OCI-LY7 (cell line): ENCODE measurements at regions not wholly inside any gene's neighbourhood (a gene's known extent, or its start where the extent isn't known, plus 50 kb on each side); places are given as distances from the start of the nearest gene placed in this dataset.

Experiments used
- BruUV-seq: library from RNA; stranded (reverse); fragments of 400-500 nt; replicated peaks from 2 replicates; lab custom pipeline; 2021; lab: Mats Ljungman, UMichigan
- CTCF ChIA-PET: fragments of 300-600 bp; sonication (Branson Sonifier 250); formaldehyde crosslinking; loops from one replicate; lab custom pipeline; 2022; ENCODE audit warnings: antibody characterized with exemption; ENCODE audit not compliant: unreplicated experiment; lab: Charles Lee
- POLR2A ChIA-PET: fragments of 300-600 bp; sonication (Branson Sonifier 250); formaldehyde crosslinking; loops from one replicate; lab custom pipeline; 2022; ENCODE audit warnings: antibody characterized with exemption; lab: Charles Lee
- DNase-seq: peaks from one replicate; pipeline ENCODE4 v3.0.0-alpha.2; 2015; ENCODE audit warnings: low spot score
- H2AFZ ChIP-seq: fragments of 200-600 bp; sonication (generic), shearing (Covaris generic); 2 replicates; pipeline ENCODE4 v1.6.1; 2014; ENCODE audit warnings: mild to moderate bottlenecking, antibody characterized with exemption, low read length, moderate library complexity
- H3K27ac ChIP-seq: fragments of 200-600 bp; sonication (generic); 2 replicates; pipeline ENCODE4 v1.5.1; 2014; ENCODE audit warnings: mixed run types, low read depth, mild to moderate bottlenecking, moderate library complexity, low read length, inconsistent platforms; ENCODE audit not compliant: poor library complexity, severe bottlenecking
- H3K36me3 ChIP-seq: fragments of 200-600 bp; sonication (generic); 2 replicates; pipeline ENCODE4 v1.6.1; 2014; ENCODE audit warnings: mild to moderate bottlenecking, antibody characterized with exemption, low read length, moderate library complexity, mixed read lengths; ENCODE audit not compliant: insufficient read depth
- H3K4me1 ChIP-seq: fragments of 200-600 bp; sonication (generic); 2 replicates; pipeline ENCODE4 v1.5.1; 2014; ENCODE audit warnings: mild to moderate bottlenecking, low read length; ENCODE audit not compliant: insufficient read depth, poor library complexity, severe bottlenecking
- H3K4me2 ChIP-seq: fragments of 200-600 bp; sonication (generic); 2 replicates; pipeline ENCODE4 v1.6.1; 2014; ENCODE audit warnings: mild to moderate bottlenecking, low read length
- H3K4me3 ChIP-seq: fragments of 200-600 bp; sonication (generic); 2 replicates; pipeline ENCODE4 v1.5.1; 2014; ENCODE audit warnings: mild to moderate bottlenecking, low read depth, low read length; ENCODE audit not compliant: poor library complexity, severe bottlenecking
- H3K79me2 ChIP-seq: fragments of 200-600 bp; sonication (generic); 2 replicates; pipeline ENCODE4 v1.6.1; 2016; ENCODE audit warnings: low read depth, mild to moderate bottlenecking, low read length, moderate library complexity, mixed read lengths; ENCODE audit not compliant: insufficient read depth
- H3K9me2 ChIP-seq: fragments of 200-600 bp; sonication (generic); 2 replicates; pipeline ENCODE4 v1.6.1; 2016; ENCODE audit warnings: mild to moderate bottlenecking, low read length, mixed read lengths; ENCODE audit not compliant: insufficient read depth
- H3K9me3 ChIP-seq: fragments of 200-600 bp; sonication (generic); 2 replicates; pipeline ENCODE4 v1.6.1; 2014; ENCODE audit warnings: mild to moderate bottlenecking, mixed run types, low read length, mixed read lengths
- H4K20me1 ChIP-seq: fragments of 200-600 bp; sonication (generic); 2 replicates; pipeline ENCODE4 v1.6.1; 2014; ENCODE audit warnings: mild to moderate bottlenecking, antibody characterized with exemption, low read length, moderate library complexity, mixed read lengths; ENCODE audit not compliant: insufficient read depth
- EZH2phosphoT487 ChIP-seq: fragments of 200-600 bp; sonication (generic); IDR thresholded peaks from 2 replicates; pipeline ENCODE4 v1.6.1; 2018; ENCODE audit warnings: low read depth, borderline replicate concordance, mild to moderate bottlenecking, mixed run types, antibody characterized with exemption, low read length, moderate library complexity, mixed read lengths
- intact Hi-C: fragments of 100-400 bp; cut with micrococcal nuclease; formaldehyde crosslinking; loops from one replicate; pipeline ENCODE4 v1.10.0; 2022; ENCODE audit not compliant: unreplicated experiment
- TF ChIP-seq, protein P1 (sequence below): fragments of 200-600 bp; sonication (generic); conservative IDR thresholded peaks from 2 replicates; pipeline ENCODE4 v1.5.1; 2014; ENCODE audit warnings: mild to moderate bottlenecking, antibody characterized with exemption, low read length, moderate library complexity, mixed read lengths

GRCh38 chr9:91063471-91063870 lies 261.9 kb downstream of the SYK start:
- POLR2A ChIA-PET, result no interaction called here
- no peak for DNase-seq
- Histone ChIP-seq H3K4me1 (no peaks in the 10 kb centered on the region), H3K4me2 (no peak overlapping the region), H3K79me2 (no peaks in the 10 kb centered on the region), H3K9me2 (no peaks in the 10 kb centered on the region), H3K36me3 (no peaks in the 10 kb centered on the region), H3K9me3 (no peaks in the 10 kb centered on the region), H3K4me3 (no peak overlapping the region), H3K27ac (no peak overlapping the region), H4K20me1 (no peaks in the 10 kb centered on the region), H2AFZ (no peak overlapping the region)
- intact Hi-C loops, result no loop called here
- no TSS peak for BruUV-seq
- TF ChIP-seq EZH2phosphoT487, result no peak
- TF ChIP-seq, protein P1, sequence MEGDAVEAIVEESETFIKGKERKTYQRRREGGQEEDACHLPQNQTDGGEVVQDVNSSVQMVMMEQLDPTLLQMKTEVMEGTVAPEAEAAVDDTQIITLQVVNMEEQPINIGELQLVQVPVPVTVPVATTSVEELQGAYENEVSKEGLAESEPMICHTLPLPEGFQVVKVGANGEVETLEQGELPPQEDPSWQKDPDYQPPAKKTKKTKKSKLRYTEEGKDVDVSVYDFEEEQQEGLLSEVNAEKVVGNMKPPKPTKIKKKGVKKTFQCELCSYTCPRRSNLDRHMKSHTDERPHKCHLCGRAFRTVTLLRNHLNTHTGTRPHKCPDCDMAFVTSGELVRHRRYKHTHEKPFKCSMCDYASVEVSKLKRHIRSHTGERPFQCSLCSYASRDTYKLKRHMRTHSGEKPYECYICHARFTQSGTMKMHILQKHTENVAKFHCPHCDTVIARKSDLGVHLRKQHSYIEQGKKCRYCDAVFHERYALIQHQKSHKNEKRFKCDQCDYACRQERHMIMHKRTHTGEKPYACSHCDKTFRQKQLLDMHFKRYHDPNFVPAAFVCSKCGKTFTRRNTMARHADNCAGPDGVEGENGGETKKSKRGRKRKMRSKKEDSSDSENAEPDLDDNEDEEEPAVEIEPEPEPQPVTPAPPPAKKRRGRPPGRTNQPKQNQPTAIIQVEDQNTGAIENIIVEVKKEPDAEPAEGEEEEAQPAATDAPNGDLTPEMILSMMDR, result no peak
- CTCF ChIA-PET, result no interaction called here

- H3K4me3 ChIP-seq, result no peak overlapping the region
- no peaks in the 10 kb centered on the region for H3K79me2 ChIP-seq
- no peaks in the 10 kb centered on the region for H3K9me2 ChIP-seq
- no peak overlapping the region for H3K4me2 ChIP-seq
- ChIA-PET POLR2A (no interaction called here), CTCF (no interaction called here)
- H3K4me1 ChIP-seq, result no peaks in the 10 kb centered on the region
- H2AFZ ChIP-seq, result no peak overlapping the region
- no peaks in the 10 kb centered on the region for H4K20me1 ChIP-seq
- intact Hi-C loops, result no loop called here
- no peak for TF ChIP-seq EZH2phosphoT487
- TF ChIP-seq, protein P1, result no peak
- no peak for DNase-seq
- no peak overlapping the region for H3K27ac ChIP-seq
- no TSS peak for BruUV-seq
- H3K36me3 ChIP-seq, result no peaks in the 10 kb centered on the region
- H3K9me3 ChIP-seq, result no peaks in the 10 kb centered on the region
Measured at GRCh38 chr9:91065231-91066041, 263.8 kb downstream of the SYK start.

DNA sequence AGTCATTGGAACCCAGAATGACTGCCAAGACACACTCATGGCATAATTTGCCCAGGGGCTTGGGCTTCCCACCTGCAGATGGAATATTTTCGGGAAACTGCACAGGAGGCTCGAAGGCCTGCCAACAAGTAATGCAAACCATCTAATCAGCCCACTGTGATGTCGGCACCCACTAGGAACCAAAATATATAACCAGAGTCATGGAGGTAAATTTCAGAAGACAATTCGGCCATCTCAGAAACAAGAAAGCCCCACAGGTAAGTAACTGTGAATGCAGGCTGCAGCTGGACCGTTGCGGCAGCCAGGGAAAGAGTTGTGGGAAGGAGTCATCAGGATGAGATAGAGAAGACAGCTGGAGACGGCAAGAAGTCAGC lies 264.4 kb downstream of the SYK start:
- Histone ChIP-seq H3K4me2 (no peak overlapping the region), H2AFZ (no peak overlapping the region), H3K9me3 (no peaks in the 10 kb centered on the region), H3K4me1 (no peaks in the 10 kb centered on the region), H3K36me3 (no peaks in the 10 kb centered on the region), H3K4me3 (no peak overlapping the region), H3K27ac (no peak overlapping the region), H3K79me2 (no peaks in the 10 kb centered on the region), H4K20me1 (no peaks in the 10 kb centered on the region), H3K9me2 (no peaks in the 10 kb centered on the region)
- no TSS peak for BruUV-seq
- ChIA-PET CTCF (no interaction called here), POLR2A (no interaction called here)
- TF ChIP-seq, protein P1, result no peak
- intact Hi-C loops, result no loop called here
- no peak for DNase-seq
